OCI-LY7 (cell line): ENCODE measurements at regions not wholly inside any gene's neighbourhood (a gene's known extent, or its start where the extent isn't known, plus 50 kb on each side); places are given as distances from the start of the nearest gene placed in this dataset.

ENCODE experiments used
- BruUV-seq: library from RNA; stranded (reverse); fragments of 400-500 nt; replicated peaks from 2 replicates; lab custom pipeline; 2021; lab: Mats Ljungman, UMichigan
- CTCF ChIA-PET: fragments of 300-600 bp; sonication (Branson Sonifier 250); formaldehyde crosslinking; loops from one replicate; lab custom pipeline; 2022; ENCODE audit warnings: antibody characterized with exemption; ENCODE audit not compliant: unreplicated experiment; lab: Charles Lee
- POLR2A ChIA-PET: fragments of 300-600 bp; sonication (Branson Sonifier 250); formaldehyde crosslinking; loops from one replicate; lab custom pipeline; 2022; ENCODE audit warnings: antibody characterized with exemption; lab: Charles Lee
- DNase-seq: peaks from one replicate; pipeline ENCODE4 v3.0.0-alpha.2; 2015; ENCODE audit warnings: low spot score
- H2AFZ ChIP-seq: fragments of 200-600 bp; sonication (generic), shearing (Covaris generic); 2 replicates; pipeline ENCODE4 v1.6.1; 2014; ENCODE audit warnings: mild to moderate bottlenecking, antibody characterized with exemption, low read length, moderate library complexity
- H3K27ac ChIP-seq: fragments of 200-600 bp; sonication (generic); 2 replicates; pipeline ENCODE4 v1.5.1; 2014; ENCODE audit warnings: mixed run types, low read depth, mild to moderate bottlenecking, moderate library complexity, low read length, inconsistent platforms; ENCODE audit not compliant: poor library complexity, severe bottlenecking
- H3K36me3 ChIP-seq: fragments of 200-600 bp; sonication (generic); 2 replicates; pipeline ENCODE4 v1.6.1; 2014; ENCODE audit warnings: mild to moderate bottlenecking, antibody characterized with exemption, low read length, moderate library complexity, mixed read lengths; ENCODE audit not compliant: insufficient read depth
- H3K4me1 ChIP-seq: fragments of 200-600 bp; sonication (generic); 2 replicates; pipeline ENCODE4 v1.5.1; 2014; ENCODE audit warnings: mild to moderate bottlenecking, low read length; ENCODE audit not compliant: insufficient read depth, poor library complexity, severe bottlenecking
- H3K4me2 ChIP-seq: fragments of 200-600 bp; sonication (generic); 2 replicates; pipeline ENCODE4 v1.6.1; 2014; ENCODE audit warnings: mild to moderate bottlenecking, low read length
- H3K4me3 ChIP-seq: fragments of 200-600 bp; sonication (generic); 2 replicates; pipeline ENCODE4 v1.5.1; 2014; ENCODE audit warnings: mild to moderate bottlenecking, low read depth, low read length; ENCODE audit not compliant: poor library complexity, severe bottlenecking
- H3K79me2 ChIP-seq: fragments of 200-600 bp; sonication (generic); 2 replicates; pipeline ENCODE4 v1.6.1; 2016; ENCODE audit warnings: low read depth, mild to moderate bottlenecking, low read length, moderate library complexity, mixed read lengths; ENCODE audit not compliant: insufficient read depth
- H3K9me2 ChIP-seq: fragments of 200-600 bp; sonication (generic); 2 replicates; pipeline ENCODE4 v1.6.1; 2016; ENCODE audit warnings: mild to moderate bottlenecking, low read length, mixed read lengths; ENCODE audit not compliant: insufficient read depth
- H3K9me3 ChIP-seq: fragments of 200-600 bp; sonication (generic); 2 replicates; pipeline ENCODE4 v1.6.1; 2014; ENCODE audit warnings: mild to moderate bottlenecking, mixed run types, low read length, mixed read lengths
- H4K20me1 ChIP-seq: fragments of 200-600 bp; sonication (generic); 2 replicates; pipeline ENCODE4 v1.6.1; 2014; ENCODE audit warnings: mild to moderate bottlenecking, antibody characterized with exemption, low read length, moderate library complexity, mixed read lengths; ENCODE audit not compliant: insufficient read depth
- EZH2phosphoT487 ChIP-seq: fragments of 200-600 bp; sonication (generic); IDR thresholded peaks from 2 replicates; pipeline ENCODE4 v1.6.1; 2018; ENCODE audit warnings: low read depth, borderline replicate concordance, mild to moderate bottlenecking, mixed run types, antibody characterized with exemption, low read length, moderate library complexity, mixed read lengths
- intact Hi-C: fragments of 100-400 bp; cut with micrococcal nuclease; formaldehyde crosslinking; loops from one replicate; pipeline ENCODE4 v1.10.0; 2022; ENCODE audit not compliant: unreplicated experiment
- TF ChIP-seq, protein P1 (sequence below): fragments of 200-600 bp; sonication (generic); conservative IDR thresholded peaks from 2 replicates; pipeline ENCODE4 v1.5.1; 2014; ENCODE audit warnings: mild to moderate bottlenecking, antibody characterized with exemption, low read length, moderate library complexity, mixed read lengths

DNA sequence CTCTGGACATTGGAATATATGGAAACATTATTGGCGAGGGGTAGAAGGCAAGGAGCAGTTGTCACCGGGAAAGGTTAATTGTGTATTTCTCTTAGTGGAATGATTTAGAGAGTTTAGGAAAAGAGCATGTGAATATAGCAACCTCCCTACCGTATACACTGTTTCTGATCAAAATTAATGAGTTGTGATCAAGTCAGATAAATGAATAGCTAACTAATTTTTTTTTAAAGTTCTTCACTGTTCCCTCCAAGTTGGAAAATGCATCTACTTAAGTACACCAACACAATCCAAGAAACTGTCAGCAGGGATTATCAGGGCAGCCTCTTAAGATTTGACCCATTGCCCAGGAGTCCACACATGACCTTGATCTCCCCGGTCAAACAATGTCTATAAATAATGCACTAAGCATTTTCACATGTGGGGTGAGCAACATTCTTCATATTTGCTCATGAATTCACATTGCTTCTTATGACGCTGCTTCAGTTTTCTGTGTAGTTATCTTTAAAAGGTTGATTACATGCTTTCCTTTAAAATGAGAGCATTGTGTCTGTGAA, 680.8 kb upstream of the NRSN1 start:
- no peak for DNase-seq
- Histone ChIP-seq H3K9me2 (no peaks in the 10 kb centered on the region), H3K36me3 (no peaks in the 10 kb centered on the region), H2AFZ (no peak overlapping the region), H3K4me1 (no peaks in the 10 kb centered on the region), H3K79me2 (no peaks in the 10 kb centered on the region), H3K4me2 (no peak overlapping the region), H4K20me1 (no peaks in the 10 kb centered on the region), H3K4me3 (no peak overlapping the region), H3K9me3 (no peaks in the 10 kb centered on the region), H3K27ac (no peak overlapping the region)
- intact Hi-C loops: no loop called here
- CTCF ChIA-PET: no interaction called here
- TF ChIP-seq EZH2phosphoT487: no peak
- TF ChIP-seq, protein P1, sequence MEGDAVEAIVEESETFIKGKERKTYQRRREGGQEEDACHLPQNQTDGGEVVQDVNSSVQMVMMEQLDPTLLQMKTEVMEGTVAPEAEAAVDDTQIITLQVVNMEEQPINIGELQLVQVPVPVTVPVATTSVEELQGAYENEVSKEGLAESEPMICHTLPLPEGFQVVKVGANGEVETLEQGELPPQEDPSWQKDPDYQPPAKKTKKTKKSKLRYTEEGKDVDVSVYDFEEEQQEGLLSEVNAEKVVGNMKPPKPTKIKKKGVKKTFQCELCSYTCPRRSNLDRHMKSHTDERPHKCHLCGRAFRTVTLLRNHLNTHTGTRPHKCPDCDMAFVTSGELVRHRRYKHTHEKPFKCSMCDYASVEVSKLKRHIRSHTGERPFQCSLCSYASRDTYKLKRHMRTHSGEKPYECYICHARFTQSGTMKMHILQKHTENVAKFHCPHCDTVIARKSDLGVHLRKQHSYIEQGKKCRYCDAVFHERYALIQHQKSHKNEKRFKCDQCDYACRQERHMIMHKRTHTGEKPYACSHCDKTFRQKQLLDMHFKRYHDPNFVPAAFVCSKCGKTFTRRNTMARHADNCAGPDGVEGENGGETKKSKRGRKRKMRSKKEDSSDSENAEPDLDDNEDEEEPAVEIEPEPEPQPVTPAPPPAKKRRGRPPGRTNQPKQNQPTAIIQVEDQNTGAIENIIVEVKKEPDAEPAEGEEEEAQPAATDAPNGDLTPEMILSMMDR: no peak
- no TSS peak for BruUV-seq
- POLR2A ChIA-PET: interaction anchor here (0.5 kb wide), 2 partner anchors 45 to 368 kb away, joined by 3 to 5 read pairs; no protein-coding TSS in a partner anchor

DNA sequence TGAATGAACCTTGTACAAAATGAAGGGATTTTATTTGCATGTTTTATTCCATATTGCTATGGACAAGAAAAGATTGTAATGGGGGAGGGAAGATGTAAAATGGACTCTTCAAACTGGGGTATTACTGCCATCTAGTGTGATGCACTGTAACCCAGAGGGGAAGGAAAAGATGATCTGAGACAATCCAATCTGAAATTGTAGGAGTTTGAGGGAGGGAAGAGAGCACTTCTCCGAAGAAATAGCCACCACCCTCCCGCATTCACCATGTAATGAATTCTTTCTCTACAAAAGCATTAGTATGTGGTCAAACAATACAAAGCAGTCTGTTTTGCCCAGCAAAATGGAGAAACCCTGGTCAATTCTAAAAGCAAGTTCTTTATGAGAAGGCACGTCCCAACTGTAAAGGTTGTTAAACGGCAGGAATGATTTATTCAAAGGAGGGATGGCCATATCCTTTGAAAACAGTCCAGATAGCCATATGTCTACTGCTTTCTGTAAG, 679.5 kb upstream of the NRSN1 start:
- no peak for TF ChIP-seq EZH2phosphoT487
- TF ChIP-seq, protein P1: peak; percentile 35; the same call in 1 of the 2 replicates

DNA sequence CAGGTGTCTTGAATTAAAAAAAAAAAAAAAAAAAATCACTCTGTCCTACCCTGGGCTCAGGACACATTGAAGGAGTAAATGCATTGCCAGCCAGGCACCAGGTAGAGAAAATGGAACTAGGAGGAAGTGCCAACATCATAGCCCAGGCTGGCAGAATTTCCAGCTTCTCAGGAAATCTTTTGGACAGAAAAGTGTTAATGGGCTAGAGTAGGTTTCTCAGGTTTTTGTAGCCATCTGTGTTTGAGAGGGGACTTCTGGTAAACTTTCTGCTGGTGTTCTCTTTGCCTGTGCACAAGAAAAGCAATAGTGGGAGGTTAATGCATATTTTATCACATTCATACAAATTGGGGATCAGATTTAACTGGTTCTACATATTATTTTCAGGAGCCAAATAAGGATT, 678.3 kb upstream of the NRSN1 start:
- ChIA-PET POLR2A (interaction anchor here (0.6 kb wide), 1 partner anchor 22 kb away, joined by 3 read pairs; no protein-coding TSS in a partner anchor), CTCF (no interaction called here)
- H3K9me2 ChIP-seq: no peaks in the 10 kb centered on the region
- no peaks in the 10 kb centered on the region for H3K79me2 ChIP-seq
- no peaks in the 10 kb centered on the region for H3K9me3 ChIP-seq
- H3K4me2 ChIP-seq: no peak overlapping the region
- no peaks in the 10 kb centered on the region for H4K20me1 ChIP-seq
- BruUV-seq: no TSS peak
- no peak for DNase-seq
- TF ChIP-seq EZH2phosphoT487: no peak
- TF ChIP-seq, protein P1: no peak
- no peaks in the 10 kb centered on the region for H3K36me3 ChIP-seq
- no peak overlapping the region for H2AFZ ChIP-seq
- H3K4me3 ChIP-seq: no peak overlapping the region
- intact Hi-C loops: no loop called here
- no peaks in the 10 kb centered on the region for H3K4me1 ChIP-seq
- no peak overlapping the region for H3K27ac ChIP-seq

More for the DNA sequence above, 679.5 kb upstream of the NRSN1 start:
- no TSS peak for BruUV-seq
- Histone ChIP-seq H2AFZ (no peak overlapping the region), H3K4me1 (no peaks in the 10 kb centered on the region), H3K9me3 (no peaks in the 10 kb centered on the region), H4K20me1 (no peaks in the 10 kb centered on the region), H3K4me2 (no peak overlapping the region), H3K79me2 (no peaks in the 10 kb centered on the region), H3K9me2 (no peaks in the 10 kb centered on the region), H3K36me3 (no peaks in the 10 kb centered on the region), H3K4me3 (no peak overlapping the region), H3K27ac (no peak overlapping the region)
- ChIA-PET CTCF (no interaction called here), POLR2A (interaction anchor here (0.7 kb wide), 1 partner anchor 1093 kb away, joined by 4 read pairs; no protein-coding TSS in a partner anchor)
- no peak for DNase-seq
- intact Hi-C loops: no loop called here
